ENCODE measurements at regions not wholly inside any gene's neighbourhood (a gene's known extent, or its start where the extent isn't known, plus 50 kb on each side); places are given as distances from the start of the nearest gene placed in this dataset.
A peak's percentile ranks its signal among the peaks of the same experiment; 100 is the strongest.
"Not testable (repeated sequence)": the region's sequence is repeated elsewhere in the genome, so short reads cannot be mapped to it uniquely, and the experiment has no call there.

GRCh38 chr11:46223252-46223513 is 54.3 kb upstream of the CREB3L1 start:
- no peak overlapping the region for H3K4me3 Mint-ChIP-seq
- H3K27me3 Mint-ChIP-seq: peaks cover 30% of the 10 kb centered on the region
- no peaks in the 10 kb centered on the region for H3K9me3 Mint-ChIP-seq
- no peaks in the 10 kb centered on the region for H3K4me1 Mint-ChIP-seq (ENCODE audit: low read depth)
- H3K36me3 Mint-ChIP-seq (ENCODE audit: low read depth): no peaks in the 10 kb centered on the region
- H3K27ac Mint-ChIP-seq: no peak overlapping the region

- Mint-ChIP-seq H3K9me3 (no peaks in the 10 kb centered on the region), H3K4me1 (ENCODE audit: low read depth) (no peaks in the 10 kb centered on the region), H3K4me3 (no peak overlapping the region), H3K36me3 (ENCODE audit: low read depth) (no peaks in the 10 kb centered on the region), H3K27me3 (peaks cover 28% of the 10 kb centered on the region), H3K27ac (no peak overlapping the region)
These were observed 54.8 kb upstream of the CREB3L1 start for GRCh38 chr11:46222490-46223251.

- Mint-ChIP-seq H3K9me3 (no peaks in the 10 kb centered on the region), H3K36me3 (ENCODE audit: low read depth) (no peaks in the 10 kb centered on the region), H3K27ac (no peak overlapping the region), H3K4me1 (ENCODE audit: low read depth) (no peaks in the 10 kb centered on the region), H3K4me3 (no peak overlapping the region), H3K27me3 (peaks cover 16% of the 10 kb centered on the region)
These were observed 57.1 kb upstream of the CREB3L1 start for GRCh38 chr11:46220313-46220712.

GRCh38 chr11:46216765-46217089 is 60.7 kb upstream of the CREB3L1 start:
- Mint-ChIP-seq H3K9me3 (no peaks in the 10 kb centered on the region), H3K27me3 (peaks cover 12% of the 10 kb centered on the region), H3K4me3 (no peak overlapping the region), H3K27ac (no peak overlapping the region), H3K4me1 (ENCODE audit: low read depth) (no peaks in the 10 kb centered on the region), H3K36me3 (ENCODE audit: low read depth) (no peaks in the 10 kb centered on the region)

- H3K4me3 Mint-ChIP-seq: no peak overlapping the region
- no peaks in the 10 kb centered on the region for H3K9me3 Mint-ChIP-seq
- H3K27me3 Mint-ChIP-seq: peaks cover 12% of the 10 kb centered on the region
- no peaks in the 10 kb centered on the region for H3K4me1 Mint-ChIP-seq (ENCODE audit: low read depth)
- no peaks in the 10 kb centered on the region for H3K36me3 Mint-ChIP-seq (ENCODE audit: low read depth)
- no peak overlapping the region for H3K27ac Mint-ChIP-seq
These were observed 61.3 kb upstream of the CREB3L1 start for GRCh38 chr11:46216019-46216764.

- H3K9me3 Mint-ChIP-seq: no peaks in the 10 kb centered on the region
- no peak overlapping the region for H3K27ac Mint-ChIP-seq
- H3K4me1 Mint-ChIP-seq (ENCODE audit: low read depth): peaks cover 5% of the 10 kb centered on the region
- no peaks in the 10 kb centered on the region for H3K36me3 Mint-ChIP-seq (ENCODE audit: low read depth)
- H3K27me3 Mint-ChIP-seq: peaks cover 12% of the 10 kb centered on the region
- H3K4me3 Mint-ChIP-seq: no peak overlapping the region
These were observed 62.1 kb upstream of the CREB3L1 start for GRCh38 chr11:46215208-46215931.

GRCh38 chr11:46212720-46213119 is 64.7 kb upstream of the CREB3L1 start:
- H3K36me3 Mint-ChIP-seq (ENCODE audit: low read depth): no peaks in the 10 kb centered on the region
- H3K27me3 Mint-ChIP-seq: peaks cover 13% of the 10 kb centered on the region
- H3K9me3 Mint-ChIP-seq: no peaks in the 10 kb centered on the region
- H3K27ac Mint-ChIP-seq: no peak overlapping the region
- peaks cover 13% of the 10 kb centered on the region for H3K4me1 Mint-ChIP-seq (ENCODE audit: low read depth)
- no peak overlapping the region for H3K4me3 Mint-ChIP-seq

- H3K27me3 Mint-ChIP-seq: peaks cover 12% of the 10 kb centered on the region
- no peak overlapping the region for H3K27ac Mint-ChIP-seq
- no peaks in the 10 kb centered on the region for H3K36me3 Mint-ChIP-seq (ENCODE audit: low read depth)
- H3K4me3 Mint-ChIP-seq: no peak overlapping the region
- peaks cover 13% of the 10 kb centered on the region for H3K4me1 Mint-ChIP-seq (ENCODE audit: low read depth)
- H3K9me3 Mint-ChIP-seq: no peaks in the 10 kb centered on the region
These were observed 66.6 kb upstream of the CREB3L1 start for GRCh38 chr11:46210856-46211255.

GRCh38 chr11:46210133-46210636 is 67.3 kb upstream of the CREB3L1 start:
- H3K4me1 Mint-ChIP-seq (ENCODE audit: low read depth): peaks cover 13% of the 10 kb centered on the region
- H3K27ac Mint-ChIP-seq: no peak overlapping the region
- H3K9me3 Mint-ChIP-seq: no peaks in the 10 kb centered on the region
- no peaks in the 10 kb centered on the region for H3K36me3 Mint-ChIP-seq (ENCODE audit: low read depth)
- H3K4me3 Mint-ChIP-seq: peak overlapping the region; percentile 30
- peaks cover 14% of the 10 kb centered on the region for H3K27me3 Mint-ChIP-seq

GRCh38 chr11:46209624-46210023 is 67.8 kb upstream of the CREB3L1 start:
- H3K4me1 Mint-ChIP-seq (ENCODE audit: low read depth): peaks cover 13% of the 10 kb centered on the region
- peaks cover 19% of the 10 kb centered on the region for H3K27me3 Mint-ChIP-seq
- H3K9me3 Mint-ChIP-seq; H3K4me3 Mint-ChIP-seq; H3K27ac Mint-ChIP-seq; H3K36me3 Mint-ChIP-seq (ENCODE audit: low read depth): not testable (repeated sequence)

- H3K4me3 Mint-ChIP-seq: no peak overlapping the region
- H3K27ac Mint-ChIP-seq: no peak overlapping the region
- no peaks in the 10 kb centered on the region for H3K36me3 Mint-ChIP-seq (ENCODE audit: low read depth)
These were observed 68.7 kb upstream of the CREB3L1 start for GRCh38 chr11:46208803-46209202.

GRCh38 chr11:46207270-46207669 is 70.2 kb upstream of the CREB3L1 start:
- Mint-ChIP-seq H3K27me3 (peaks cover 34% of the 10 kb centered on the region), H3K4me3 (no peak overlapping the region), H3K9me3 (no peaks in the 10 kb centered on the region), H3K4me1 (ENCODE audit: low read depth) (peaks cover 13% of the 10 kb centered on the region), H3K27ac (no peak overlapping the region), H3K36me3 (ENCODE audit: low read depth) (no peaks in the 10 kb centered on the region)

More at GRCh38 chr11:46208803-46209202, 68.7 kb upstream of the CREB3L1 start:
- peaks cover 24% of the 10 kb centered on the region for H3K27me3 Mint-ChIP-seq
- peaks cover 13% of the 10 kb centered on the region for H3K4me1 Mint-ChIP-seq (ENCODE audit: low read depth)
- no peaks in the 10 kb centered on the region for H3K9me3 Mint-ChIP-seq

GRCh38 chr11:46204415-46204814 is 73.0 kb upstream of the CREB3L1 start:
- peaks cover 41% of the 10 kb centered on the region for H3K27me3 Mint-ChIP-seq
- H3K27ac Mint-ChIP-seq; H3K9me3 Mint-ChIP-seq; H3K36me3 Mint-ChIP-seq (ENCODE audit: low read depth); H3K4me1 Mint-ChIP-seq (ENCODE audit: low read depth); H3K4me3 Mint-ChIP-seq: not testable (repeated sequence)

GRCh38 chr11:46203746-46204145 is 73.7 kb upstream of the CREB3L1 start:
- no peak overlapping the region for H3K4me3 Mint-ChIP-seq
- no peaks in the 10 kb centered on the region for H3K36me3 Mint-ChIP-seq (ENCODE audit: low read depth)
- H3K27ac Mint-ChIP-seq: no peak overlapping the region
- peaks cover 37% of the 10 kb centered on the region for H3K27me3 Mint-ChIP-seq
- no peaks in the 10 kb centered on the region for H3K9me3 Mint-ChIP-seq
- H3K4me1 Mint-ChIP-seq (ENCODE audit: low read depth): no peaks in the 10 kb centered on the region

- Mint-ChIP-seq H3K27me3 (peaks cover 37% of the 10 kb centered on the region), H3K9me3 (no peaks in the 10 kb centered on the region), H3K27ac (no peak overlapping the region), H3K36me3 (ENCODE audit: low read depth) (no peaks in the 10 kb centered on the region), H3K4me1 (ENCODE audit: low read depth) (no peaks in the 10 kb centered on the region), H3K4me3 (no peak overlapping the region)
These were observed 74.6 kb upstream of the CREB3L1 start for GRCh38 chr11:46202696-46203391.
